HFF-Myc (cell line): ENCODE measurements at regions not wholly inside any gene's neighbourhood (a gene's known extent, or its start where the extent isn't known, plus 50 kb on each side); places are given as distances from the start of the nearest gene placed in this dataset.

Source experiments
- DNase-seq: peaks from one replicate; pipeline ENCODE4 v3.0.0-alpha.2; 2011; ENCODE audit warnings: low read depth; ENCODE audit errors: extremely low read depth
- H3K4me3 ChIP-seq: replicated peaks from 2 replicates; pipeline ENCODE4 v1.5.1; 2011; ENCODE audit warnings: low read depth, mild to moderate bottlenecking, control low read depth, low read length
- TF ChIP-seq, protein P1 (sequence below): IDR thresholded peaks from 2 replicates; pipeline ENCODE4 v1.5.1; 2012; ENCODE audit warnings: mild to moderate bottlenecking, low read depth, low read length, control low read depth; ENCODE audit errors: missing control alignments

DNA sequence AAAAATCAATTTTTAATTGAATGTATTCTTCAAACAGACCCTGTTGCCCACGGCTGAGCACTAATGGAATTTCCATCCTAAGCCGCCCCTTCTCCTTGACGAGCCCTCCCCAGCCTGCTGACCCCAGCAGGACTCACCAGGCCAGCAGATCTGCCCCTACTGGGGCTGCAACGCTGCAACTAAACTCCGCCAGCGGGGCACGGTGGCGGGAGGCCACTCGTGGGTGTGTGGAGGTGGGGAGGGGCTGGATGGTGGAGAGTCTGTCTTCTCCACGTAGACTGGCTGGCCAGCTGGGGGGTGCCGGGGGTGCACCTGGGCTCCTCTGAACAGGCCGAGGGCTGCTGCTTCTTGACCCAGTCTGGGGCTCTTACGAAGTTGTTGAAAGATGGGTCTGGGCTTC lies 67.8 kb downstream of the ENGASE start:
- no peak for DNase-seq
- H3K4me3 ChIP-seq = no peak overlapping the region
- TF ChIP-seq, protein P1, sequence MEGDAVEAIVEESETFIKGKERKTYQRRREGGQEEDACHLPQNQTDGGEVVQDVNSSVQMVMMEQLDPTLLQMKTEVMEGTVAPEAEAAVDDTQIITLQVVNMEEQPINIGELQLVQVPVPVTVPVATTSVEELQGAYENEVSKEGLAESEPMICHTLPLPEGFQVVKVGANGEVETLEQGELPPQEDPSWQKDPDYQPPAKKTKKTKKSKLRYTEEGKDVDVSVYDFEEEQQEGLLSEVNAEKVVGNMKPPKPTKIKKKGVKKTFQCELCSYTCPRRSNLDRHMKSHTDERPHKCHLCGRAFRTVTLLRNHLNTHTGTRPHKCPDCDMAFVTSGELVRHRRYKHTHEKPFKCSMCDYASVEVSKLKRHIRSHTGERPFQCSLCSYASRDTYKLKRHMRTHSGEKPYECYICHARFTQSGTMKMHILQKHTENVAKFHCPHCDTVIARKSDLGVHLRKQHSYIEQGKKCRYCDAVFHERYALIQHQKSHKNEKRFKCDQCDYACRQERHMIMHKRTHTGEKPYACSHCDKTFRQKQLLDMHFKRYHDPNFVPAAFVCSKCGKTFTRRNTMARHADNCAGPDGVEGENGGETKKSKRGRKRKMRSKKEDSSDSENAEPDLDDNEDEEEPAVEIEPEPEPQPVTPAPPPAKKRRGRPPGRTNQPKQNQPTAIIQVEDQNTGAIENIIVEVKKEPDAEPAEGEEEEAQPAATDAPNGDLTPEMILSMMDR = no peak

DNA sequence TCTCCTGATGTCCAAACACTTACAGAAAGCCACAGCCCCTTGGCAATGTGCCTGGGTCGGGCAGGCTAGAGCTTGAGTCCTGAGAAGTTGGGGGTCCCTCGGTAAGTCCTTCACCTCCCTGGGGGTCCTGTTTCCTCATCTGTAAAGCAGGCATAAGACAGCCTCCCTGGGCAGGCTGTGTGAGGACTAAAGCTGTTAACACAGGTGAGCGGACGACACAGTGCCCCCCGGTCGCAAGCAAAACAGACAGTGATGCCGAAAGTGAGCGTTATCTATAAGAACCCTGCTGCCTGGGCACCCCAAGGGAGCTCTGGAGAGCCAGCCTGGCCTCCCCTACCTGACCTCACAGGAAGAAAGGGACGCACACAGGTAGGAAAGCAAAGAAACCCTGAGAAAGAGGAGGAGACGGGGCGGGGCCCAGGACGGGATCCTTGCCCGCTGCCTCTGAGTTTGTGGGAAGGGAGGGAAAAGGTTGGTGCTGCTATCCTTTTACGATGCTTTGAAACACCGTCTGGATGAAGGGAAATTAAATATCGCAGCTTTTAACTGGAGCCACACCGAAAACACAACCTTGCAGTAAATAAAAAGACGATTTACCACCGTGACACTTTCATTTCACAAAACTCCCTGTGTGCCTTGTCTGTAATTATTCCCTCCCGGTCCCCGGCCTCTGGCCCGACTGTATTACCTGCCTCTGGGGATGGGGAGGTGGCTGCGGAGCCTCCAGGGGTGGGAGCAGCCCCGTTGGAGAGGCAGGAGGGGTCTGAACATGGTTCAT lies 67.1 kb downstream of the ENGASE start:
- no peak for DNase-seq
- no peak overlapping the region for H3K4me3 ChIP-seq
- TF ChIP-seq, protein P1 = no peak

DNA sequence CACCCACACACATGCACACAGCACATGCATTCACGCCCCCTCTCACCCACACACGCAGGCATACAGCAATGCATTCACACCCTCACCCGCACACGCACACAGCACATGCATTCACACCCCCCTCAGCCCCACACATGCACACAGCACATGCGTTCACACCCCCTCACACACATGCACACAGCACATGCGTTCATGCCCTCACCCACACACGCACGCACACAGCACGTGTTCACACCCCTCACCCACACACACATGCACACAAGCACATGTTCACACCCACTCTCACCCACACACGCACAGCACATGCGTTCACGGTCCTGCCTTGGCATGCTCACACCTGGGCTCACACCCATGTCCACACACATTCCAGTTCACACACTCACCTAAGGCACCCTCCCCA lies 64.2 kb downstream of the ENGASE start:
- TF ChIP-seq, protein P1 = no peak
- no peak overlapping the region for H3K4me3 ChIP-seq
- DNase-seq = no peak

DNA sequence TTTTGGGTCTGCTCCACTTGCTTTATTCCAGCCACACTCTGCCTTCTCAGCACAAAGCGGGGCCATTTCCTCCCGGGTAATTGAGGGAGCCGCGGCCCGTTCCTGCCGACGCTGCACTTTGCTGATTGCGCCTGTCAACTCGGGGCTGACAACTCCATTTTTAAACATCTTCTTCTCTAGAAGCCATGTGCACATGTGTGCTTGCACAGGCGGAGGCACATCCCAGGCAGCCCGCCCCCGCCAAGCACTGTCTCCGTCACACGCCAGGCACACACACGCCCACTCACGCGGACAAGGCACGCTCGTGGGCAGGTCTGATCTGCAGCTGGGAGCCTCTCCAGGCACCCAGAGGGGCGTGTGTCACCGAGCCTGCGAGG lies 63.2 kb downstream of the ENGASE start:
- no peak overlapping the region for H3K4me3 ChIP-seq
- no peak for DNase-seq
- TF ChIP-seq, protein P1 = no peak

DNA sequence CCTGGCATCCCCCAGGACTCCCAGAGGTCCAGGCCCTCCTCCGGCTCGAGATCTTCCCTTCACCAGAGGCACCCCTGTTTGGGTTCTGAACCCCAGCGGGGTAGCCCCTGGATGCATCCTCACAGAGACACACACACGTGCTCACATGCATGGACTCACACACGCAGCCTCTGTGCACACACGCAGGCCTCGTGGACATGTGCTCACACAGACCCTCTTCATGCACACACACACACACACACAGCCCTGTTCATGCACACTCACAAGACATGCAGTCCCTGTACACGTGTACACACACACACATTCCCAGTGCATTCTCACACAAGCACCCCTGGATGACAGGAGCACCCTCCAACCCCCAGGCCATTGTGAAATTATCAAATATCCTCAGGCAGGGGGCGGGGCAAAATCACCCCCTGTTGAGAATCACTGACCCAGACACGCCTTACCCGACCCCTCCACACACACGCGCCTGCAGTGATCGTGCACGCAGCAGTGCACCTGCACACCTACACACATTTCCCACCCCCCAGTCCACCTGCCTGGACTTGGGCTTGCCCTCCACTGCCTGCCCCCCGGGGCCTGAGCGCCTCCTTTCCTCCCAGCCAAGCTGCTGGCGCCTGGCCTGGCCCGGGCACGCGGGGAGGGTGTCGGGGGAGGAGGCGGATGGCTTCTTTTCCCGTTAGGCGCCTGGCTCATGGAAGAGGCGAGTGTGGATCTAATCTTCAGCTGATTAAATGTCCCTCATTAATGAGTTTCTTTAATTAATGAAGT lies 62.6 kb downstream of the ENGASE start:
- no peak for DNase-seq
- no peak overlapping the region for H3K4me3 ChIP-seq
- TF ChIP-seq, protein P1 = no peak

DNA sequence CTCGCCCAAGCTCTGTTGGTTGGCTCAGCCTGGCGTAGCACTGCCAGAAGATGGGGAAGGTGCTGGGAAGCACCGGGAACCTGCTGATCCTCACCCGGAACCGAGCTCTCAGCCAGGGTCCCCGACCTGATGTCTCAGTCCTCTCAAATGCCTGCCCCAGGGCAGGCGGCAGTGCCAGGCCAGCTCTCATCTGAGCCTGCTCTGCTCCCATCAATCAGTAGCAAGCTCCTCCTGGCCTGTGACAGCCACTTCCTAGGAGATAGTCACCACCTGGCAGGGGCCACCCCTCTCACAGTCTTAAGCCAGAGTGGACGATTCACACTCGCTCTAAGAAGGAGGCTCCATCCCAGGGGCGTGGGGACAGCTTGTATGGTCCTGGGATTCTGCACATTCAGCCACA lies 62.0 kb downstream of the ENGASE start:
- no peak for DNase-seq
- TF ChIP-seq, protein P1 = no peak

More for the DNA sequence above, 62.0 kb downstream of the ENGASE start:
- no peak overlapping the region for H3K4me3 ChIP-seq
